ENCODE measurements at regions not wholly inside any gene's neighbourhood (a gene's known extent, or its start where the extent isn't known, plus 50 kb on each side); places are given as distances from the start of the nearest gene placed in this dataset.

- TF ChIP-seq POLR2A (IDR thresholded peaks at IDR 0.05; ENCODE audit: low read depth) = no peak
- TF ChIP-seq CTCF (IDR thresholded peaks at IDR 0.05) = no peak
- no peak for TF ChIP-seq POLR2AphosphoS5 (IDR thresholded peaks at IDR 0.05)
Observed at GRCh38 chr18:24928301-24928878, 423.6 kb downstream of the ZNF521 start.
